GM19452 (cell line): ENCODE measurements at regions not wholly inside any gene's neighbourhood (a gene's known extent, or its start where the extent isn't known, plus 50 kb on each side); places are given as distances from the start of the nearest gene placed in this dataset.

Experiments
- ATAC-seq: cut with Tn5 transposase; IDR thresholded peaks from one replicate; pipeline ENCODE4 v1.9.1; 2021; ENCODE audit not compliant: unreplicated experiment

- ATAC-seq, result no peak
Observed at GRCh38 chr1:239590556-239590955, 204.2 kb downstream of the CHRM3 start.

GRCh38 chr1:239593527-239593926, 207.2 kb downstream of the CHRM3 start:
- ATAC-seq, result no peak

GRCh38 chr1:239600588-239600987, 214.2 kb downstream of the CHRM3 start:
- no peak for ATAC-seq

- ATAC-seq, result no peak
Observed at GRCh38 chr1:239601108-239601507, 214.7 kb downstream of the CHRM3 start.

GRCh38 chr1:239603530-239603929, 217.2 kb downstream of the CHRM3 start:
- no peak for ATAC-seq

- no peak for ATAC-seq
Observed at GRCh38 chr1:239606850-239607400, 220.6 kb downstream of the CHRM3 start.

- no peak for ATAC-seq
Observed at GRCh38 chr1:239608469-239608868, 222.1 kb downstream of the CHRM3 start.

- ATAC-seq, result no peak
Observed at GRCh38 chr1:239612379-239612778, 226.0 kb downstream of the CHRM3 start.

GRCh38 chr1:239616673-239617072, 230.3 kb downstream of the CHRM3 start:
- no peak for ATAC-seq

GRCh38 chr1:239617259-239617658, 230.9 kb downstream of the CHRM3 start:
- no peak for ATAC-seq

- ATAC-seq, result no peak
Observed at GRCh38 chr1:239617731-239618130, 231.4 kb downstream of the CHRM3 start.

GRCh38 chr1:239619190-239619589, 232.8 kb downstream of the CHRM3 start:
- no peak for ATAC-seq

GRCh38 chr1:239630767-239631166, 244.4 kb downstream of the CHRM3 start:
- ATAC-seq, result no peak

- no peak for ATAC-seq
Observed at GRCh38 chr1:239633432-239633831, 247.1 kb downstream of the CHRM3 start.

- ATAC-seq, result no peak
Observed at GRCh38 chr1:239635276-239635675, 248.9 kb downstream of the CHRM3 start.

GRCh38 chr1:239636347-239636746, 250.0 kb downstream of the CHRM3 start:
- ATAC-seq, result no peak

- ATAC-seq, result no peak
Observed at GRCh38 chr1:239644604-239645003, 258.2 kb downstream of the CHRM3 start.

GRCh38 chr1:239647045-239647444, 260.7 kb downstream of the CHRM3 start:
- ATAC-seq, result no peak

GRCh38 chr1:239647964-239648632, 261.7 kb downstream of the CHRM3 start:
- no peak for ATAC-seq

GRCh38 chr1:239655023-239655422, 268.7 kb downstream of the CHRM3 start:
- no peak for ATAC-seq

- ATAC-seq, result no peak
Observed at GRCh38 chr1:239657291-239657690, 270.9 kb downstream of the CHRM3 start.

- no peak for ATAC-seq
Observed at GRCh38 chr1:239662950-239663349, 276.6 kb downstream of the CHRM3 start.

- ATAC-seq, result no peak
Observed at GRCh38 chr1:239672256-239672655, 285.9 kb downstream of the CHRM3 start.
